NCI-H128 (cell line): ENCODE measurements at regions not wholly inside any gene's neighbourhood (a gene's known extent, or its start where the extent isn't known, plus 50 kb on each side); places are given as distances from the start of the nearest gene placed in this dataset.

ENCODE experiments used
- DNase-seq: peaks from one replicate; lab custom pipeline; 2025; ENCODE audit not compliant: unreplicated experiment; lab: John Stamatoyannopoulos, UW

DNA sequence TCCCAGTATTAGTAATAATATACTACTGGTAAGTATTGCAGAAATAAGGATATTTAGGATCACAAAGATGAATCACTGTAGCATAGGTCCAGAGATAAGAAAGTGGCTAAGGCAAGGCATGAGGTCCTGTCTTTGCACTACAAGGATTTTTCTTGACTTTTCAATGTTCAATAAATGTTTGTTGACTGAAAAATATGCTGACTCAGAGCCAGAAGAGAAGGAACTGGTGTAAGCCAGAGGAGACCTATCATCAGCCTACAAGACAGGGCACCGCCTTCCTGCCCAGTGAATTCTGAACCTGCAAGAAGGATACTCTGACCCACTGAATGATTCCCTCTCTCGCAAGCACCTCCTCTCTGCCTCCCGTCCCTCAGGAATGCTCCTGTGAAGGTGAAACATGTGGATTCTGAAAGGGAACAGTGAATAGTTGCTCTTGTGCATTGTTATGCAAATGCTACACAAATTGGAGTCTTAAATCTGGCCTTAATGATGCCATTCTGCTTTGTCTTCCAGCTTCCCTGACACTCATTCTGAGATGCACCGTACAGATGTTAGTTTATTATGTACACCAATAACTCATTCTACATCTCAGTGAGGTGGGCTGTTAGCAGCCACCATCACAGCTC is 540.0 kb downstream of the OMA1 start:
- DNase-seq: no peak

DNA sequence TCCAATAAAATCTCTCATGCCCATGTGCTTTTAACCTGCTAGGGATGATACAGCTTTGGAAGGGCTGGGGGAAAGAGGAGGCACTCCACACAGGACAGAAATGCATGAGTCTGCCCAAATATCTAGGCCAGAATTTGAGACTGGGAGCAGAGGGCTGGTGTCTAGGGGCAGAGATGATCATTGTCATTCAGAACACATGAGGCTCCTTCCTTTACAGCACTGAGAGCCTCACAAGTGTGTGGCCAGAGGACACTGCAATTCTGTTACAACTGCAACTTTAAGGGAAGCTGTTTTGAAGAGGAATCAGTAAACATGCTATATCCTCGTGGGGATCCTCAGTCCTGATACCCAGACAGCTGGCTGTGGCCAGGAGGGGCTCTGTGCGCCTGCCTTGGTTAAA is 541.3 kb downstream of the OMA1 start:
- DNase-seq: no peak

DNA sequence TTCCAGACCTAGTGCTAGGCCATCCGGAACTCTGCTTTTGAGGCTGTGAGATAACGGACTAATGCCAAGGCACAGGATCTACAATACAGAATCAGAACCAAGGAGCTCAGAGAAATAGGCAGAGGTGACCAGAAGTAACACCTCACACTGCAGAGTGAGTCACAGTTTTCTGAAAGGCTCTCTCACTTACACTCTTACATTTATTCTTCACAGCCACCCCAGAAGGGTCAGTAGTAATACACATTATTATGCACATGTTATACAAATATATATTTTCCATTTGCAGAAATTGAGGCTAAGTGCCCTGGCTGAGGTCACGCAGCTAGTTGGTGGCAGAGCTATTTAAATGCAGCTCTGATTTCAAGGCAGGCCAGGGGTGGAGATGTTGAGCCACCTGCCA is 542.5 kb downstream of the OMA1 start:
- no peak for DNase-seq

DNA sequence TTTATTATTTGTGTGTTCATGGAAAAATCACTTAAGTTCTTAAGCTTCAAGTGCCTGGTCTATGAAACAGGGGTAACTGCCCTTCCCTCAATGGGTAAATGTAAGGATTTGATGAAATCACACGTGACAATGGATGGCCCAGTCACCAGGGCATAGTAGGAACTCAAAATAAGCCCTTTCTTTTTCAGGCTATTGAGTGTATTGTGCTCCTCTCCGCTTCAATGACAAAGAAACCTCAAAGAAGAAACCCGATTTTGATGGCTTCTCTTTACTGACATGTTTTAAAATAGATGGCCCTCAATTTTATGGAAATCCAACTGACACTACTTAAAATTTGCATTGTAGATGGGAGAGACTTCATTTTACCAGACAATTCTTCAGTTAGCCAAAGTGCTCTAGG is 543.5 kb downstream of the OMA1 start:
- no peak for DNase-seq

DNA sequence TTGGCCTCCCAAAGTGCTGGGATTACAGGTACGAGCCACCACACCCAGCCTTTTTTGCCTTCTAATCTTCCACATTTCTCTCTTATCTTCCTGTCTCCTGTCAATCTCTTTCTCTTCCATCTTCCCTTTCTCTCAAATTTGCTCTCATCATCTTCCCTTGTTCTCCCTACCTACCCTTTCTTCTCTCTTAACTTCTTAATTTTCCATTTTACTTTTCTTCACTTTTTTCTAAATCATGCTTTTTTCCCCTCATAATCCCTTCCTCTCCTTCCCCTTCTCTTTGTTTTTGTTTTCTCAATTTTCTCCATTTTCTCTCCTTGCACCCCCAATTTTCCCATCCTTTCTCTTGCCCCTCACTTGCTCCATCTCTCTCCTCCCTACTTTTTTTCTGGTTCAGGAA is 545.7 kb downstream of the OMA1 start:
- no peak for DNase-seq

DNA sequence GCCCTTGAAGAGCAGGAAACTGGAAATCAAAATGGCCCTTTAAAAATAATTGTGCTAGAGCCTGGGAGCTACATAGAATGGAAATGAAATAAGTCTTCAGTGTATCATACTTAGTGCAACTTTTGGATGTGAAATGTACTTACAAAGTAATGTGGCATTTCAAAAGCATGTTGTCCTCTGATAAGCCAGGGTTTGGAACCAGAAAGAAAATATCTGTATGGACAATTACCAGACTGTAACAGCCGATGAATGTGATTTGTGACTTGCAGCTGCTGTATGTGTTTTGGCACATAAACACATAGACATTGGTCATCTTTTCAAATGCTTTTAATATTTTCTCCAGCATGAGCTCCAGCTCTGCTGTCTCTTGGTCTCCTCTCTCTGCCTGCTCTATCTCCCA is 546.4 kb downstream of the OMA1 start:
- DNase-seq: no peak

GRCh38 chr1:57996400-57996799 is 550.1 kb downstream of the OMA1 start:
- DNase-seq: no peak

GRCh38 chr1:57991289-57991688 is 555.2 kb downstream of the OMA1 start:
- DNase-seq: no peak

DNA sequence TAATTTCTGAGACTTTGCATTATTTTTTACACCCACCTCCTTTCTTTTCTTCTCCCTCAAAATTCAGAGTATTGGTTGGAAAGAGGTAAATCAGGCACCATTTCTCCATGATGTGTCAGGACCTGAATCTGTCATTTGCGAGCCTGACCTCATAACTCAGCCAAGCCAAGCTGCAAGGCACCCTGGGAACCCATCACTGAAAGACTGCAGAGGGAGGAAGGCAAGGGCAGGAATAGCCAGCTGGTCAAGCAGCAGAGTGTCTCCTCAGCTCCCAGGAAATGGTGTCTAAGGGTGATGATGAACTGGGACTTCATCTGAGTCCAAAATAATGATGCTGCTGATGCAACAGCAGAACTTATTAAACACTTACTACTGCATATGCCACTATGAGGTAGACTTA is 556.6 kb downstream of the OMA1 start:
- DNase-seq: no peak

- DNase-seq: no peak
These were observed 559.0 kb downstream of the OMA1 start for GRCh38 chr1:57987523-57987922.

DNA sequence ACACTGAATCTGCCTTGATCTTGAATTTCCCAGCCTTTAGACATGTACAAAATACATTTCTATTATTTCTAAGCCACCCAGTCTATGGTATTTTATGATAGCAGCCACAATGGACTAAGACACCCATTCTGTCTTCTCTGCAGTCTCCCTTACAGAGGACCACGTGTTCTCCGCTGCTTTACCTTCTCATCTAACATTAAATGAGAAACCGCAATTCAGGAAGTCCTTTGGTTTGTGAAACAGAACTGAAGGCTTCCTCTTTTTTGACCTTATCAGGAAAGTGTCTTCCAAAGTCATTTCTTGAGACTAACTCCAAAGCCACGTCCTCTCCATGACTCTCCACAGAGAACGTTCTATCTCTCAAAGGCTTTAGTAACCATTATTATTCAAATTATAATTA is 560.1 kb downstream of the OMA1 start:
- DNase-seq: no peak

DNA sequence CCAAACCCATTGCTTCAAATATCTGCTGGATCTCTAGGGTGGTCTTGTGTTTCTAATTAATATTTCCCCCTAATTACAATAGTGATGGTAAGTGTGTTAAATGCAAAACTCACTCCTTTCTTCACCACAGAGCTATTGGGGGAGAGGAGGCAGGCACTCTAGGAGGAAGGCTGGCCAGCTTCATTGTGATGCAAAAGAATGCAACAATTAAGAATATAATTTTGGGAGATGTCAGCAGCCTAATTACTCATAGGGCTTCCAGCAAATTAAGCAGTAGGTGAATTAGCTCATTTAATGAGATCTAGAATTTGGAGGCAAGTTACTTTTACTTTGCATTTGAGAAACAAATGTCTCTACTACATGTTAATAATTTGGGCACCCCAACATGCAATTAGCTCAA is 560.4 kb upstream of the DAB1 start:
- no peak for DNase-seq

DNA sequence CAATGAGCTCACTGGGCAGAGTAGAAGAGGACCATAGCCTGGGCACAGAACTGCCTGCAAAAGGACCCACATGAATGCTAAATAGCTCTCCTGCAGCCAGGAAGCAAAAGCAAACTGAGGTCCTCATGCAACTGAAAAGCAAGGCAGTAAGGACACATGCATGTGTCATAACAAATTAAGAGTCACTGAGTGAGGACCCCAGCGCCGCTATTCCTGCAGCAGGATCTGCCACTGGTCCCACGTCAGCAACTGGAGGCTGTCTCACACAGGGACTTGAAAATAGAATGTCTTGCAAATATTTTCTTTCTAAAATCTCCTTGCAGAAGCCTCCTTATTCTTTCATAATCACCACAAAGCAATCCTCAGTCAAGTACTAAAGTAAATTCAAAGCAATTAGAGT is 559.6 kb upstream of the DAB1 start:
- no peak for DNase-seq

DNA sequence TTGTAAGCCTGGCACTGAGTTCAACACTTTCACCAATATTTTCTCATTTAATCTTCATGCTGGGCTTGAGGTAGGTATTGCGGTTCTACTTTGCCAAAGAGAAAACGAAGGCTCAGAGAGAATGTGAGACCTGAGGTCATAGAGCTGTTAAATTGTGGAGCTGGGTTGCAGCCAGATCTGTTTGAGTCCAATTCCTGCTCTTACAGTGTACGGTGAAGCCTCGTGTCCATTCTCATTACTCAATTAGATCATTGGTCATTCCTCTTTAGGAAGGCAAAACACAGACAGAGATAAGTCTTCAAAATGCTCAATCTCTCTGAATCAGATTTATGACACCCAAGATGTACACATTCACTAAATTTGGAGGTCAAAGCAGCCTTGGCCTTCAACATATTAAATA is 559.0 kb upstream of the DAB1 start:
- no peak for DNase-seq

- no peak for DNase-seq
These were observed 552.4 kb upstream of the DAB1 start for GRCh38 chr1:57976216-57976615.

GRCh38 chr1:57968321-57968720 is 544.5 kb upstream of the DAB1 start:
- no peak for DNase-seq

- DNase-seq: no peak
These were observed 543.0 kb upstream of the DAB1 start for GRCh38 chr1:57966751-57967406.

DNA sequence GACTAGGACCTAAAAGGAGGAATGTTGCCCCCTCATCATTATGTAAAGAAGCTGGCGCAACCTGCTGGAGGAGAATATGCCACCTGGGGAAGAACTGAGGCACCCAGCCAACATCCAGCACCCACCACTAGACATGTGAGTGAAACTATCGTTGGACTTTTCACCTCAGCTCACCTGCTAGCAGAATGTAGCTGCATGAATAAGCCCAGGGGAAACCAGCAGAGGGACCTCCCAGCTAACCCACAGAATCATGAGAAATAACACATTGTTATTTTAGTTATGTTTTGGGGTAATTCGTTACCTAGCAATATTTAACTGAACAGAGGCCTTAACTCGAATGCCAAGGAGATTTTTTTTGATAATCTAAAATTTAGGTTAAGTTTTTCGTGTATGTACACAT is 542.5 kb upstream of the DAB1 start:
- DNase-seq: no peak

DNA sequence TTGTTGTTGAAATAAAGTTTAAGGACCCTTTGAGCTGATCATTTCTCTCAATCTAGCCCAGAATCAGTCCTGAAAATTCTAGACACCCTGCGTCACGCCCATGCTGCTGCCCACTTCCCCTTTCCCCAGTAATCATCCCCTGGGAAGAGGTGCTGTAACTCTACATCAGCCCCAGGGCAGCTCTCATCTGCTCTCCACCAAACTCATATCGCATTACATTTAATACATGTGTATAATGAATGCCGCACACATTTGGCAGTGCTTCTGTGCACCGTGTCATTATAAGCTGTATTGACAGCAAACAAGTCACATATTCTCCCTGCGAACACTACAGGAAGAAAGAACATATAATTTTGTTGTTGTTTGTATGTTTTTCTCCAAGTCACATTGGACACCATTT is 539.7 kb upstream of the DAB1 start:
- DNase-seq: peak; percentile 34

- no peak for DNase-seq
These were observed 535.8 kb upstream of the DAB1 start for GRCh38 chr1:57959531-57960241.

DNA sequence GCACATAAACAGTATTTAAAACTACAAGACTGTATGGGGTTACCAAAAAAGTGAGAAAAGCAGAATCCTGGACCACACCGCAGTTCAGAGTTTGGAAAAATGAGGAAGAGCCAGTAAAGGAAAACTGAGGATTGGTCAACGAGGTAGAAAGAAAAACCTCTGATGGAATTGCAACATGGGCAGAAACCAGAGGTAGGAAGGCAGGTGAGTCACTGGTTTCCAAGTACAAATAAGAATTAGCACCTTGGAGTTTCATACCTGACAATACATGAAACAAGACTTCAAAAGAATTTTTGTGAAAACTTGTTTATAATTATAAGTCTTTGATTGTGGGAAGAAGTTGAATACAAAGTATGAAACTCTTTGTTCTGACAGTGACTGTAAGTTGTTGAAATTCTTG is 533.7 kb upstream of the DAB1 start:
- DNase-seq: no peak

GRCh38 chr1:57951390-57951789 is 527.5 kb upstream of the DAB1 start:
- no peak for DNase-seq

DNA sequence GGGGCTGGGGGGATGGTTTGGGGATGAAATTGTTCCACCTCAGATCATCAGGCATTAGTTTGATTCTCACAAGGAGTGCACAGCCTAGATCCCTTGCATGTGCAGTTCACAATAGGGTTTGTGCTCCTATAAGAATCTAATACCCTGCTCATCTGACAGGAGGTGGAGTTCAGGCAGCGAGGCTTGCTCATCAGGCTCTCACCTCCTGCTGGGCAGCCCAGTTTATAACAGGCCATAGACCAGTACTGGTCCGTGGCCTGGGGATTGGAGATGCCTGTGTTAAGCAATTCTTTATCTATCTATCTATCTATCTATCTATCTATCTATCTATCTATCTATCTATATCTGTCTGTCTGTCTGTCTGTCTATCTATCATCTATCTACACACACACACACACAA is 525.3 kb upstream of the DAB1 start:
- no peak for DNase-seq
